K562 (cell line): ENCODE measurements at regions not wholly inside any gene's neighbourhood (a gene's known extent, or its start where the extent isn't known, plus 50 kb on each side); places are given as distances from the start of the nearest gene placed in this dataset.

Experiments
- ATAC-seq: fragments of 200-7000 bp; cut with Tn5 transposase; 3 replicates; pipeline ENCODE4 v1.9.1; 2020; ENCODE audit warnings: moderate library complexity
- BruUV-seq: library from RNA; stranded (reverse); fragments of 400-500 nt; replicated peaks from 2 replicates; lab custom pipeline; 2021; lab: Mats Ljungman, UMichigan
- CTCF ChIA-PET: fragments of 300-600 bp; formaldehyde crosslinking; extraction: SDS; loops from one replicate; lab custom pipeline; 2021; ENCODE audit warnings: low intra/inter-chr PET ratio; lab: Yijun Ruan, JAX
- POLR2A ChIA-PET: fragments of 300-600, 350-650 bp; sonication (Branson Sonifier 250); formaldehyde crosslinking; extraction: SDS; loops from one replicate; lab custom pipeline; 2021; ENCODE audit warnings: antibody characterized with exemption, inconsistent platforms; lab: Yijun Ruan, JAX
- DNase-seq, 4 experiments: peaks; one replicate each; pipeline versions ENCODE4 v3.0.0 to v3.0.0-alpha.2; 2011 to 2018; ENCODE audit warnings: low spot score in 3 of 4, mixed read lengths in 3 of 4; ENCODE audit errors: extremely low read depth in 1 of 4
- FAIRE-seq: peaks from 2 replicates; lab custom pipeline; 2011; peaks lifted over from hg19 to GRCh38; lab: Jason Lieb, UNC
- H2AFZ ChIP-seq: 2 replicates; pipeline ENCODE4 v1.6.0; 2011; ENCODE audit warnings: low read depth, low read length, control low read depth, inconsistent platforms
- H3K27ac ChIP-seq: fragments of 200-600 bp; 3 replicates; pipeline ENCODE4 v1.8.0; 2011; ENCODE audit warnings: low read depth, mild to moderate bottlenecking, control low read depth, inconsistent platforms, low read length, moderate library complexity, mixed read lengths; ENCODE audit errors: extremely low read depth
- H3K27me3 ChIP-seq, 2 experiments: fragments of 300-600 bp in 1 of 2; 2 replicates in 1 of 2; 3 replicates in 1 of 2; pipeline versions ENCODE4 v1.6.0 to v1.8.0; 2011; ENCODE audit warnings: inconsistent platforms in 2 of 2, low read length in 2 of 2, mild to moderate bottlenecking in 1 of 2, mixed read lengths in 1 of 2, moderate library complexity in 1 of 2; ENCODE audit not compliant: control insufficient read depth in 2 of 2, insufficient read depth in 2 of 2
- H3K36me3 ChIP-seq: fragments of 300-600 bp; 3 replicates; pipeline ENCODE4 v1.8.0; 2011; ENCODE audit warnings: mild to moderate bottlenecking, low read length, inconsistent platforms; ENCODE audit not compliant: control insufficient read depth, insufficient read depth
- H3K4me1 ChIP-seq, 2 experiments: fragments of 200-600 bp in 1 of 2; replicated peaks in 1 of 2; 2 replicates in 1 of 2; 3 replicates in 1 of 2; pipeline versions ENCODE4 v1.5.1 to v1.8.0; 2011; ENCODE audit warnings: inconsistent platforms in 2 of 2, low read length in 2 of 2, mild to moderate bottlenecking in 1 of 2, mixed read lengths in 1 of 2, moderate library complexity in 1 of 2; ENCODE audit not compliant: control insufficient read depth in 2 of 2, insufficient read depth in 2 of 2
- H3K4me2 ChIP-seq: 2 replicates; pipeline ENCODE4 v1.6.1; 2011; ENCODE audit warnings: low read length, control low read depth, inconsistent platforms, mixed read lengths; ENCODE audit not compliant: insufficient read depth
- H3K4me3 ChIP-seq: fragments of 200-600 bp; sonication (generic), shearing (Covaris generic); 2 replicates; pipeline ENCODE4 v1.5.1; 2016; ENCODE audit warnings: control low read depth, inconsistent platforms
- H3K79me2 ChIP-seq: fragments of 200-600 bp; 3 replicates; pipeline ENCODE4 v1.8.0; 2011; ENCODE audit warnings: low read length, inconsistent platforms; ENCODE audit not compliant: control insufficient read depth, insufficient read depth
- H3K9ac ChIP-seq, 2 experiments: 2 replicates each; pipeline versions ENCODE4 v1.6.0 to v1.6.1; 2011; ENCODE audit warnings: low read depth in 2 of 2, low read length in 2 of 2, control low read depth in 1 of 2, inconsistent platforms in 1 of 2, mild to moderate bottlenecking in 1 of 2, mixed read lengths in 1 of 2; ENCODE audit not compliant: insufficient read depth in 1 of 2
- H3K9me1 ChIP-seq: one replicate; pipeline ENCODE4 v1.6.0; 2011; ENCODE audit warnings: inconsistent platforms, mild to moderate bottlenecking, low read length, moderate library complexity; ENCODE audit not compliant: control insufficient read depth, insufficient read depth
- H3K9me3 ChIP-seq: replicated peaks from 2 replicates; pipeline ENCODE4 v1.5.1; 2011; ENCODE audit warnings: low read depth, low read length, inconsistent platforms; ENCODE audit not compliant: control insufficient read depth, insufficient read depth
- H4K20me1 ChIP-seq: replicated peaks from 2 replicates; pipeline ENCODE4 v1.6.1; 2011; ENCODE audit warnings: low read length, inconsistent platforms, mixed read lengths; ENCODE audit not compliant: control insufficient read depth, insufficient read depth
- GTF3C2 ChIP-seq: IDR thresholded peaks from 3 replicates; pipeline ENCODE4 v1.6.1; 2011; ENCODE audit warnings: borderline replicate concordance, mild to moderate bottlenecking, moderate library complexity; ENCODE audit not compliant: insufficient read length; ENCODE audit errors: extremely low read depth
- HDAC3 ChIP-seq: fragments of 450-650 bp; IDR thresholded peaks from 2 replicates; pipeline ENCODE4 v1.6.1; 2018; ENCODE audit warnings: borderline replicate concordance, mild to moderate bottlenecking, moderate library complexity; ENCODE audit not compliant: partially characterized antibody
- HDGF ChIP-seq: fragments of 450-650 bp; IDR thresholded peaks from 2 replicates; pipeline ENCODE4 v1.6.1; 2016
- HMBOX1 ChIP-seq: sonication (generic); IDR thresholded peaks from 2 replicates; pipeline ENCODE4 v1.6.1; 2016
- MAFK ChIP-seq: IDR thresholded peaks from 2 replicates; pipeline ENCODE4 v1.6.1; 2011; ENCODE audit warnings: low read length, improper control_type of control experiment
- SFPQ ChIP-seq: fragments of 200-400 bp; formaldehyde crosslinking; IDR thresholded peaks from 2 replicates; pipeline ENCODE4 v1.6.1; 2017; ENCODE audit warnings: mild to moderate bottlenecking, low read depth, low read length, moderate library complexity
- STAT5B ChIP-seq: fragments of 250-450 bp; sonication (Bioruptor Pico); IDR thresholded peaks from 2 replicates; pipeline ENCODE4 v1.8.0; 2021; ENCODE audit warnings: mild to moderate bottlenecking, inconsistent platforms
- VEZF1 ChIP-seq: fragments of 200-800 bp; sonication (Bioruptor generic); IDR thresholded peaks from 2 replicates; pipeline ENCODE4 v1.6.1; 2017; ENCODE audit warnings: missing genetic modification characterization, missing compliant biosample characterization
- ZBTB9 ChIP-seq: fragments of 450-650 bp; formaldehyde crosslinking; IDR thresholded peaks from 2 replicates; pipeline ENCODE4 v1.4.0; 2020; ENCODE audit warnings: mild to moderate bottlenecking, moderate library complexity
- ZNF224 ChIP-seq: sonication (generic); formaldehyde crosslinking; IDR thresholded peaks from 2 replicates; pipeline ENCODE4 v1.8.0; 2022; ENCODE audit warnings: mild to moderate bottlenecking, missing genetic modification reagents
- ZNF655 ChIP-seq: fragments of 250-450 bp; sonication (Bioruptor Pico); IDR thresholded peaks from 2 replicates; pipeline ENCODE4 v1.5.0; 2021
- WGBS: fragments of 100-300 bp; shearing (Covaris generic); methylation state at CpG from one replicate; pipeline ENCODE4 v1.1.6; 2016; ENCODE audit warnings: low coverage, mixed read lengths; ENCODE audit not compliant: insufficient coverage; ENCODE audit errors: missing lambda C conversion rate; 5-methylcytosine and 5-hydroxymethylcytosine counted together
- in situ Hi-C: fragments of 300-500 bp; cut with MboI; formaldehyde crosslinking; loops from 4 replicates; pipeline ENCODE4 v1.15.0; 2018; ENCODE audit warnings: inconsistent platforms, mixed read lengths
- intact Hi-C: fragments of 100-400 bp; cut with micrococcal nuclease; formaldehyde crosslinking; loops from 2 replicates; pipeline ENCODE4 v1.14.2; 2022

- ChIA-PET POLR2A (no interaction called here), CTCF (no interaction called here)
- H3K79me2 ChIP-seq: no peaks in the 10 kb centered on the region
- DNase-seq (no peak), FAIRE-seq (no peak), ATAC-seq (no peak)
- 4% methylated on average over 25 of the region's 25 CpGs for WGBS
- no peaks in the 10 kb centered on the region for H3K36me3 ChIP-seq
- no peaks in the 10 kb centered on the region for H4K20me1 ChIP-seq
- no peak overlapping the region for H3K4me2 ChIP-seq
- peaks cover 6% of the 10 kb centered on the region for H3K9me3 ChIP-seq
- peaks cover 0 to 18% of the 10 kb centered on the region in 2 experiments; a peak in 1 of 5 replicates for H3K27me3 ChIP-seq
- no peak overlapping the region for H3K4me3 ChIP-seq
- H3K9me1 ChIP-seq: no peaks in the 10 kb centered on the region
- in situ Hi-C loops: no loop called here
- H3K9ac ChIP-seq: no peak overlapping the region
- intact Hi-C loops: no loop called here
- no peak overlapping the region for H3K27ac ChIP-seq
- no peak overlapping the region for H2AFZ ChIP-seq
- no TSS peak for BruUV-seq
- H3K4me1 ChIP-seq: no peaks in the 10 kb centered on the region
- no peak for TF ChIP-seq STAT5B
- TF ChIP-seq ZBTB9 (CRISPR knock-in tag): no peak
- TF ChIP-seq SFPQ: no peak
- TF ChIP-seq HMBOX1: no peak
- no peak for TF ChIP-seq HDGF
- no peak for TF ChIP-seq HDAC3
- no peak for TF ChIP-seq ZNF224 (CRISPR knock-in tag)
- no peak for TF ChIP-seq ZNF655 (CRISPR knock-in tag)
- TF ChIP-seq VEZF1: no peak
- TF ChIP-seq MAFK: no peak
- no peak for TF ChIP-seq GTF3C2
These were observed 81.9 kb upstream of the LRPAP1 start for GRCh38 chr4:3613967-3614730.
